GM12873 (cell line): ENCODE measurements at regions not wholly inside any gene's neighbourhood (a gene's known extent, or its start where the extent isn't known, plus 50 kb on each side); places are given as distances from the start of the nearest gene placed in this dataset.

Experiments
- CTCF ChIP-seq: IDR thresholded peaks from 2 replicates; pipeline ENCODE4 v1.5.1; 2012; ENCODE audit warnings: low read depth, mild to moderate bottlenecking, moderate library complexity, low read length, control low read depth; ENCODE audit not compliant: insufficient read depth; ENCODE audit errors: missing control alignments

DNA sequence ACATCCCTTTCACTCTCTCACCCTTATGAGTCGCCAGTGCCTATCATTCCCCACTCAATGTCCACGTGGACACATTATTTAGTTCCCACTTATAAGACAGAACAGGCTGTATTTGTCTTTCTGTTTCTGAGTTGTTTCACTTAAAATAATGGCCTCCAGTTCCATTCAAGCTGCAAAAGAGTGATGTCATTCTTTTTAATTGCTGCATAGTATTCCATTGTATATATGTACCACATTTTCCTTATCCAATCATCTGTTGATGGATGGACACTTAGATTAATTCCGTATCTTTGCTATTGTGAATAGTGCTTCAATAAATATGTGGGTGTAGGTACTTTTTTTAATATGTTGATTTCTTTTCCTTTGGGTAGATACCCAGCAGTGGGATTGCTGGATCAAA, 79.1 kb downstream of the ZNF365 start:
- TF ChIP-seq CTCF: no peak

- no peak for TF ChIP-seq CTCF
Measured at GRCh38 chr10:62454687-62455397, 80.7 kb downstream of the ZNF365 start.

DNA sequence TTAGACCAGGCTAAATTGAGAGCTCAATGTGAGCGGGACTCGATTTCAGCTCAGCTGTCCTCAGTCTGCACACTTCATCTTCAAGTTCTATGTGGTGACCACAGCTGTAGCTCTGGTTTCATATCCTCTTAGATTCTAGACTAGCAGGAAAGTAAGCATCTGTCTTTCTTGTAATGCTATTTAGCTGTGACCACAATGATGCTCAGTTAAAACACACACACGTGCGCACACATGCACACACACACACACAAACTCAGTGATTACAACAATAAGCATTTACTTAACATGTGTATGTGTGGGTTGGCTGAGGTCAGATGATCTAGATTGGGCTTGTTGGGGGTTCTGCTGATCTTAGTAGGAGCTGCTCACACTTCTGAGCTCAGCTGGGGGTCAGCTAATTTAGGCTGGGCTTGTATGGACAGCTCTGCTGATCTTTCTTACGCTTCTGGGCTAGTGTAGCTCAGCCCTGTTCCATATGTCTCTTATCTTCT, 82.5 kb downstream of the ZNF365 start:
- no peak for TF ChIP-seq CTCF

DNA sequence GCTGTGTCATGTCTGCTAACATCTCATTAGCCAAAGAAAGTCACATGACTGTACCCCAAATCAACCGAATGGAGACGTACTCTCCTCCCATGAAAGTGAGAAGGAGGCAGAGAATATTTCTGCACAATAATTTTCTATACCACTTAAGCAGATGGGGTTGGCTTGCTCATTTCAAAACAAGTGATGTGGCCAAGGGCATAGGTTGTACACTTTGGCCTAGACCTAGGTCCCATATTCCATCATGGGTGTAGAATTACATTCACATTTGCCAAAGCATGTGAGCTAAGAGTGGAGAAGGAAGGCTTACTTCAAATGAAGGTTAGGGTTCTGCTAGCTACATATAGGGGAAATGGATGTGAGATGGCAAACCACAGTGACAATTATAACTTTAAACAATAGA, 83.0 kb downstream of the ZNF365 start:
- TF ChIP-seq CTCF: no peak

DNA sequence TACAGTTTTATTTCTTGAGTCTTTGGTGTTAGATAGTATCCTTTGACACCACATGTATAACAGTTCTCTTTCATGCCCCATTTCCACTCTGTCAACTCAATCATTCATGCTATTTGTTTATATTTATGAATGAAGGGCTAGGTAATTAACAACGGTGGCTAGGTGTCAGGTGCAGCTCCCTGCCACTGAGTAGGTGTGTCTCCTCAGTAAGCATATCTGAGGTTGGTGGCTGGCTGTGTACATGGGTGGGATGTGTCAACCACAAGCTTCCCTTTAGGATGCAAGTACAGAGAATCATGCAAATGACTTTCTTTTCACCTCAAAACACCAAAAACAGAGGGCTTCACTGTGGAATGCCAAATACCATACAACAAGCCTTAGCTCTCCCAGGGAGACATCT, 83.4 kb downstream of the ZNF365 start:
- TF ChIP-seq CTCF: no peak

- TF ChIP-seq CTCF: no peak
Measured at GRCh38 chr10:62459072-62459471, 84.9 kb downstream of the ZNF365 start.

DNA sequence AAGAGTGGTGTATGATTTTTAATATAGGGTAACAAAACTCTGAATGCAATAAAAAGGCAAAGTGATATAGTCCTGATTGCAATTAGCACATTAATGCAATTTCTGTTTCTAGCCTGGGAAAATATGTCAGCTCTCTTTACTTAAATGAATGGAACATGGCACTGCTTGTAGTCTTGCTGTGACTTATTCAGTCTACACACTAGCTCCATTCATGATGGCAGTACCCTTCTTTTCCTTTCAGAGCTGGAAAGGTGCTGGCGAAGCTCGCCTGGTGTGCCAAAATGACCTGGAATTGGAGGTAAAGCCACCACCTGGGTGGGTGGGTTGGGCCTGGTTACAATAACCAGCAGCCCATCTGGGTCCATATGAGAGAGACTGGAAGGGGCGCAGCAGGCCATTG, 85.3 kb downstream of the ZNF365 start:
- TF ChIP-seq CTCF: no peak

- TF ChIP-seq CTCF: no peak
Measured at GRCh38 chr10:62460393-62460792, 86.2 kb downstream of the ZNF365 start.
